Brain microvascular endothelial cell (primary cell): ENCODE measurements at regions not wholly inside any gene's neighbourhood (a gene's known extent, or its start where the extent isn't known, plus 50 kb on each side); places are given as distances from the start of the nearest gene placed in this dataset.

Source experiments
- DNase-seq: peaks from one replicate; pipeline ENCODE4 v3.0.0-alpha.2; 2020
- H3K27ac ChIP-seq: fragments of 250-450 bp; sonication (Bioruptor Pico); 2 replicates; pipeline ENCODE4 v1.5.1; 2020; ENCODE audit warnings: mild to moderate bottlenecking, moderate library complexity
- H3K27me3 ChIP-seq: fragments of 250-450 bp; sonication (Bioruptor Pico); replicated peaks from 2 replicates; pipeline ENCODE4 v1.5.1; 2020; ENCODE audit warnings: mild to moderate bottlenecking
- H3K36me3 ChIP-seq: fragments of 250-450 bp; sonication (Bioruptor Pico); replicated peaks from 2 replicates; pipeline ENCODE4 v1.5.1; 2020; ENCODE audit warnings: mild to moderate bottlenecking
- H3K4me3 ChIP-seq: 2 replicates; pipeline ENCODE4 v1.5.1; 2011; ENCODE audit warnings: low read depth, mild to moderate bottlenecking, control low read depth, low read length, moderate library complexity
- CTCF ChIP-seq: IDR thresholded peaks from 2 replicates; pipeline ENCODE4 v1.5.1; 2011; ENCODE audit warnings: low read depth, mild to moderate bottlenecking, moderate library complexity, low read length, control low read depth, inconsistent platforms; ENCODE audit errors: missing control alignments
- in situ Hi-C: cut with HindIII; loops from 2 replicates; pipeline ENCODE4 v1.10.0; 2017; ENCODE audit warnings: low sequenced_read_pairs, low pct_ligation_motif_present

- Histone ChIP-seq H3K36me3 (no peaks in the 10 kb centered on the region), H3K4me3 (no peak overlapping the region), H3K27me3 (no peaks in the 10 kb centered on the region), H3K27ac (no peak overlapping the region)
- no peak for TF ChIP-seq CTCF
- DNase-seq = no peak
- in situ Hi-C loops = no loop called here
Observed at GRCh38 chr14:58848365-58848764, 210.6 kb downstream of the DACT1 start.

- no peak for TF ChIP-seq CTCF
- no peaks in the 10 kb centered on the region for H3K27me3 ChIP-seq
- H3K36me3 ChIP-seq = no peaks in the 10 kb centered on the region
- no peak overlapping the region for H3K4me3 ChIP-seq
- no peak for DNase-seq
- in situ Hi-C loops = no loop called here
- no peak overlapping the region for H3K27ac ChIP-seq
Observed at GRCh38 chr14:58849601-58850000, 211.8 kb downstream of the DACT1 start.

GRCh38 chr14:58850011-58850410 lies 212.2 kb downstream of the DACT1 start:
- TF ChIP-seq CTCF = no peak
- no peaks in the 10 kb centered on the region for H3K36me3 ChIP-seq
- H3K27ac ChIP-seq = no peak overlapping the region
- DNase-seq = no peak
- in situ Hi-C loops = no loop called here
- no peaks in the 10 kb centered on the region for H3K27me3 ChIP-seq
- no peak overlapping the region for H3K4me3 ChIP-seq

- in situ Hi-C loops = no loop called here
- no peak overlapping the region for H3K27ac ChIP-seq
- no peaks in the 10 kb centered on the region for H3K27me3 ChIP-seq
- TF ChIP-seq CTCF = no peak
- DNase-seq = peak; percentile 43
- no peak overlapping the region for H3K4me3 ChIP-seq
- H3K36me3 ChIP-seq = no peaks in the 10 kb centered on the region
Observed at GRCh38 chr14:58861586-58861985, 223.8 kb downstream of the DACT1 start.

GRCh38 chr14:58862416-58863160 lies 224.8 kb downstream of the DACT1 start:
- DNase-seq = no peak
- no peak overlapping the region for H3K27ac ChIP-seq
- no peaks in the 10 kb centered on the region for H3K36me3 ChIP-seq
- in situ Hi-C loops = no loop called here
- H3K27me3 ChIP-seq = no peaks in the 10 kb centered on the region
- TF ChIP-seq CTCF = no peak
- H3K4me3 ChIP-seq = no peak overlapping the region

GRCh38 chr14:58863661-58864345 lies 226.0 kb downstream of the DACT1 start:
- Histone ChIP-seq H3K4me3 (no peak overlapping the region), H3K27ac (no peak overlapping the region), H3K27me3 (no peaks in the 10 kb centered on the region), H3K36me3 (no peaks in the 10 kb centered on the region)
- no peak for TF ChIP-seq CTCF
- in situ Hi-C loops = no loop called here
- DNase-seq = no peak
